Ishikawa (cell line): ENCODE measurements at regions not wholly inside any gene's neighbourhood (a gene's known extent, or its start where the extent isn't known, plus 50 kb on each side); places are given as distances from the start of the nearest gene placed in this dataset.

Experiments used
- CEBPB ChIP-seq: IDR thresholded peaks from 2 replicates; pipeline ENCODE4 v1.6.1; 2012
- CREB1 ChIP-seq: IDR thresholded peaks from 2 replicates; pipeline ENCODE4 v1.6.1; 2012; ENCODE audit warnings: low read depth
- EP300 ChIP-seq: IDR thresholded peaks from 2 replicates; pipeline ENCODE4 v1.6.1; 2012; ENCODE audit warnings: borderline replicate concordance
- FOXM1 ChIP-seq: IDR thresholded peaks from 2 replicates; pipeline ENCODE4 v1.6.1; 2012; ENCODE audit warnings: low read depth, borderline replicate concordance
- MAX ChIP-seq: IDR thresholded peaks from 2 replicates; pipeline ENCODE4 v1.6.1; 2012
- NFIC ChIP-seq: IDR thresholded peaks from 2 replicates; pipeline ENCODE4 v1.6.1; 2012
- RAD21 ChIP-seq: IDR thresholded peaks from 2 replicates; pipeline ENCODE4 v1.6.1; 2012; ENCODE audit warnings: low read depth
- TAF1 ChIP-seq: IDR thresholded peaks from 2 replicates; pipeline ENCODE4 v1.6.1; 2012; ENCODE audit warnings: low read depth, mild to moderate bottlenecking
- TCF12 ChIP-seq: IDR thresholded peaks from 2 replicates; pipeline ENCODE4 v1.6.1; 2012; ENCODE audit warnings: low read depth
- USF1 ChIP-seq: IDR thresholded peaks from 2 replicates; pipeline ENCODE4 v1.6.1; 2012
- YY1 ChIP-seq: IDR thresholded peaks from 2 replicates; pipeline ENCODE4 v1.6.1; 2012; ENCODE audit warnings: low read depth
- ZBTB7A ChIP-seq: IDR thresholded peaks from 2 replicates; pipeline ENCODE4 v1.6.1; 2012; ENCODE audit warnings: low read depth
- TF ChIP-seq, protein P1 (sequence below): IDR thresholded peaks from 2 replicates; pipeline ENCODE4 v1.6.1; 2012; ENCODE audit warnings: low read depth, mild to moderate bottlenecking

- TF ChIP-seq USF1 (no peak), TAF1 (no peak), MAX (no peak), EP300 (no peak), FOXM1 (no peak), NFIC (no peak), YY1 (no peak), ZBTB7A (no peak), CREB1 (no peak), RAD21 (peak; percentile 65), TCF12 (no peak), CEBPB (no peak)
- TF ChIP-seq, protein P1, sequence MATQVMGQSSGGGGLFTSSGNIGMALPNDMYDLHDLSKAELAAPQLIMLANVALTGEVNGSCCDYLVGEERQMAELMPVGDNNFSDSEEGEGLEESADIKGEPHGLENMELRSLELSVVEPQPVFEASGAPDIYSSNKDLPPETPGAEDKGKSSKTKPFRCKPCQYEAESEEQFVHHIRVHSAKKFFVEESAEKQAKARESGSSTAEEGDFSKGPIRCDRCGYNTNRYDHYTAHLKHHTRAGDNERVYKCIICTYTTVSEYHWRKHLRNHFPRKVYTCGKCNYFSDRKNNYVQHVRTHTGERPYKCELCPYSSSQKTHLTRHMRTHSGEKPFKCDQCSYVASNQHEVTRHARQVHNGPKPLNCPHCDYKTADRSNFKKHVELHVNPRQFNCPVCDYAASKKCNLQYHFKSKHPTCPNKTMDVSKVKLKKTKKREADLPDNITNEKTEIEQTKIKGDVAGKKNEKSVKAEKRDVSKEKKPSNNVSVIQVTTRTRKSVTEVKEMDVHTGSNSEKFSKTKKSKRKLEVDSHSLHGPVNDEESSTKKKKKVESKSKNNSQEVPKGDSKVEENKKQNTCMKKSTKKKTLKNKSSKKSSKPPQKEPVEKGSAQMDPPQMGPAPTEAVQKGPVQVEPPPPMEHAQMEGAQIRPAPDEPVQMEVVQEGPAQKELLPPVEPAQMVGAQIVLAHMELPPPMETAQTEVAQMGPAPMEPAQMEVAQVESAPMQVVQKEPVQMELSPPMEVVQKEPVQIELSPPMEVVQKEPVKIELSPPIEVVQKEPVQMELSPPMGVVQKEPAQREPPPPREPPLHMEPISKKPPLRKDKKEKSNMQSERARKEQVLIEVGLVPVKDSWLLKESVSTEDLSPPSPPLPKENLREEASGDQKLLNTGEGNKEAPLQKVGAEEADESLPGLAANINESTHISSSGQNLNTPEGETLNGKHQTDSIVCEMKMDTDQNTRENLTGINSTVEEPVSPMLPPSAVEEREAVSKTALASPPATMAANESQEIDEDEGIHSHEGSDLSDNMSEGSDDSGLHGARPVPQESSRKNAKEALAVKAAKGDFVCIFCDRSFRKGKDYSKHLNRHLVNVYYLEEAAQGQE = no peak
Measured at GRCh38 chr2:163182764-163183354, 344.3 kb upstream of the KCNH7 start.
